ENCODE measurements at regions not wholly inside any gene's neighbourhood (a gene's known extent, or its start where the extent isn't known, plus 50 kb on each side); places are given as distances from the start of the nearest gene placed in this dataset.
"Not testable (repeated sequence)": the region's sequence is repeated elsewhere in the genome, so short reads cannot be mapped to it uniquely, and the experiment has no call there.

GRCh38 chr2:90087792-90088191 lies 1396.3 kb downstream of the RPIA start:
- not testable (repeated sequence) for DNase-seq

GRCh38 chr2:90093571-90094270 lies 1402.2 kb downstream of the RPIA start:
- DNase-seq: not testable (repeated sequence)

- not testable (repeated sequence) for DNase-seq
Measured at GRCh38 chr2:90097617-90098016, 1406.1 kb downstream of the RPIA start.

GRCh38 chr2:90105142-90105541 lies 1413.7 kb downstream of the RPIA start:
- DNase-seq: not testable (repeated sequence)

DNA sequence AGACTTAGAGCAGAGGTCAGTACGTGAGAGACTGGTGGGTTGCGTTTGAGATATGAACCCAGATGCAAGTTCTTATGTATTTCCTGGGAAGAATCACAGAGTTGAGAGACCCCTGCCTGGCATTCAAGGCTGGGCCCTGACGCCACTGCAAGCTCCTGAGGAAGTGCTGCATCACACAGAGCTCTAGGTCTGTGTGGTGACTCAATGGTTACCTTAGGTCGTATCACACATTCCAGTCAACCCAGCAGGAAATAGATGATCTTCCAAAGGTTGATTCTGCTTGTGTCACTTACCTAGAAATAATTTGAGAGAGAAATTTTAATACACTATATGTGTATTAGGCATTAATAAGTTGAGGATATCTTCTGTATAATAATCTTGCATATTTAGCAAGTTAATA lies 1431.9 kb downstream of the RPIA start:
- DNase-seq: not testable (repeated sequence)

- not testable (repeated sequence) for DNase-seq
Measured at GRCh38 chr2:90139046-90139445, 1447.6 kb downstream of the RPIA start.

DNA sequence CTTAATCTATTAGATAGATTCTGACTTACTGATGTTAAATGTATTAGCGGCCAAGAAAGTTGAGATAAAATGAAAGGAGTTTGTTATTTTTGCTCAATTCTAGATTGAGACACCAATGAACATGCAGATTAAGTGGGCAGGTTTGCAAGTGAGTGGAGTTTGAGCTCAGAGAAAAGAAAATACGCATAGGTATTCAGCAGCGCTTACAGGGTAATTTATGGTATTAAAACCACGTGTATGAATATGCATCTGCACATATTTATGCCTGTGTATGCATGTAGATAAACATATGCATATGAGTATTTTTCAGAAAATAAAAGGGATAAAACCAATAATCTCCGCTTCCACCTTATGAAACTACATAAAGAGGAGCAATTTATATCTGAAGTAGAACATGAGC lies 1450.1 kb downstream of the RPIA start:
- not testable (repeated sequence) for DNase-seq

DNA sequence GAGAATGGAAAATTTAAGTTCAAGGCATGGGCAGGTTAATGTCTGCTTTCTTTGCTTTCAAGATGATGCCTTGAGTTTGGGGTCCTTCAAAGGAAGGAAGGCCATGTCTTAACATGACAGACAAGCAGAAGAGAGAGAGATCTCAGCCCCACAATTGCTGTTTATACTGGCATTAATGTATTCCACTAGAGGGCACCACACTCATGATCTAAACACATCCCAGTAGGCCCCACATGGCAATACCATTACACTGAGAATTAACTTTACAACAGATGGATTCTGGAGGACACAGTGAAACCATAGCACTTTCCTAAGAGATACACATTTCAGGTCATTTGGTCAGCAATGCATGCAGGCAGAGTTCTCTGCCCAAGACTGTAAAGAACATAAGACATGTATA lies 1460.3 kb downstream of the RPIA start:
- not testable (repeated sequence) for DNase-seq

- not testable (repeated sequence) for DNase-seq
Measured at GRCh38 chr2:90170978-90171377, 1479.5 kb downstream of the RPIA start.

- not testable (repeated sequence) for DNase-seq
Measured at GRCh38 chr2:90173081-90173480, 1481.6 kb downstream of the RPIA start.

GRCh38 chr2:90179591-90179990 lies 1488.1 kb downstream of the RPIA start:
- not testable (repeated sequence) for DNase-seq

- DNase-seq: no peak
Measured at GRCh38 chr2:90207454-90208058, 1516.1 kb downstream of the RPIA start.

GRCh38 chr2:90209009-90209408 lies 1517.5 kb downstream of the RPIA start:
- DNase-seq: no peak

DNA sequence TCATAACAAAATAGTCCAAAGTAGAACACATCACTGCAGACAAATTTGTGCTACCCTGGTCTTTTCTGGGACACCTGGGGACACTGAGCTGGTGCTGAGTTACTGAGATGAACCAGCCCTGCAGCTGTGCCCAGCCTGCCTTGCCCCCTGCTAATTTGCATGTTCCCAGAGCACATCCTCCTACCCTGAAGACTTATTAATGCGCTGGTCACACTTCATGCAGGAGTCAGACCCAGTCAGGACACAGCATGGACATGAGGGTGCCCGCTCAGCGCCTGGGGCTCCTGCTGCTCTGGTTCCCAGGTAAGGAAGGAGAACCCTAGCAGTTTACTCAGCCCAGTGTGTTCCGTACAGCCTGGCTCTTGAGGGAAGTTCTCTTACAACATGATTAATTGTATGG lies 1518.3 kb downstream of the RPIA start:
- DNase-seq: no peak

- not testable (repeated sequence) for DNase-seq
Measured at GRCh38 chr2:90215880-90216279, 1524.4 kb downstream of the RPIA start.

- not testable (repeated sequence) for DNase-seq
Measured at GRCh38 chr2:90216801-90217200, 1525.3 kb downstream of the RPIA start.

DNA sequence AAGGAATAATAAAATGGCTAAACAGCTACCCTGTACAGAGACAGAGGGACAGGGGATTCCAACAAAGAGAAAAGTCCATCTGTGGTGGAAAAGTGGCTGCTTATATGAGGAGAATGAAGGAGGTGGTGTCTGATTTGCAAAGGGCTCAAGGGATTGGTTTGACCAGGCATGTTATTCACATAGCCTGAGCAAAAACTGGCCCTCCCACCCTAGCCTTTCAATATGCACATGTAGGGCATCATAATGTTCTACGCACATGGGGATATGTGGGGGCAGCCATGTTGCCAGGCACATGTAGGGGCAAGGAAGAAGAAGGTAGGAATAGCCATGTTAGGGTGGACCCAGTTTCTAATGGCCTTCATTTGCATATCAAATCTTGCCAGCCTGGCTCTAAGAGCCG lies 1527.1 kb downstream of the RPIA start:
- DNase-seq: not testable (repeated sequence)

GRCh38 chr2:90220623-90221299 lies 1529.3 kb downstream of the RPIA start:
- DNase-seq: not testable (repeated sequence)

DNA sequence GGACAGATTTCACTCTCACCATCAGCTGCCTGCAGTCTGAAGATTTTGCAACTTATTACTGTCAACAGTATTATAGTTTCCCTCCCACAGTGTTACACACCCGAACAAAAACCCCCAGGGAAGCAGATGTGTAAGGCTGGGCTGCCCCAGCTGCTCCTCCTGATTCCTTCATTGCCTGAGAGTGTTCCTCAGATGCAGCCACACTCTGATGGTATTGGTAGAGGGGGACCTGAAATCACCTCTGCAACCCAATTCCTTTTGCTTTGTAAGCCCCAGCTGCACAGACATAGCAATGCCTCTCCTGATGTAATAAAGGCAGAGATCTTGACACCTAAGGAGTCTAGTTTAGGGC lies 1529.8 kb downstream of the RPIA start:
- no peak for DNase-seq

DNA sequence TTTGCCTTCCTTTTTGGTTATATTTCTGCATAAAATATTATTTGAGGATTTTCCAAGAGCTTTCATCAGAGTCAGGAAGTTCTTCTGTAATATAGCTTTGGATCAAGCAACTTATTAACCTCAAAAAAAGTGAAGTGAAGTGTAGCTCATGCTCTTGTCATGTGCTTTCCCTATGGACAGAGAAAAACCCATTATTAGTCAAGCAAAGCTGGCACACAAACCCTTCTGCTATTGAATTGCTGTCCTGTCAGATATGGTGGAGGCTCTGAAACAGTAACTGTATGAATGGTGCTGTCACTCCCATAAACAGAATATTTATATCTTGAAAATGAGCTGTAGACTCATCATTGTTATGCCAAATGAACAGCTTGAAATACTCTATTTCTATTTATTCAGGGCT lies 1533.3 kb downstream of the RPIA start:
- not testable (repeated sequence) for DNase-seq

- DNase-seq: not testable (repeated sequence)
Measured at GRCh38 chr2:90226465-90227072, 1535.1 kb downstream of the RPIA start.

- not testable (repeated sequence) for DNase-seq
Measured at GRCh38 chr2:90231199-90231598, 1539.7 kb downstream of the RPIA start.

DNA sequence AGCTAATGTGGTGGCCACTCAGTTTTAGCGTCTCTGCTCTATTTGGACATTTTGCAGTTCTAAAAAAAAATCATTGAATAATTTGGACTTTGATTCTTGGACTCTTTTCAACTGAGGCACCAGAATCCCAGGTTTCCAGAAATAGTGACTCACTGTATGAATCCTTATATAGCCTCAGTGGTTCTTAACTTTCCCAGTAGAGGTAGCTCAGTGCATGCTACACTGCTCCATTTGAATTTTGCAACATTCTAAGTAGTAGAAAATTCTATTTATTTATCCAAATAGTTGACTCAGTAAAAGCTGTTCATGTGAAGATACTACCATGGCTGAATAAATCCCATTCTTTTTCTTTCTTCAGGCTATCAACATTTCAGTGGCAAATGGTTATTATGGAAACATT lies 1544.0 kb downstream of the RPIA start:
- not testable (repeated sequence) for DNase-seq

GRCh38 chr2:90237923-90238361 lies 1546.5 kb downstream of the RPIA start:
- peak; percentile 6 for DNase-seq

Measured in stimulated activated CD4-positive, alpha-beta T cell treated with anti-CD3 and anti-CD28 coated beads, Interleukin-1b, Interleukin-23, amount 100 ng/mL, for 48 hours (primary cell).